DND-41 (cell line): ENCODE measurements at regions not wholly inside any gene's neighbourhood (a gene's known extent, or its start where the extent isn't known, plus 50 kb on each side); places are given as distances from the start of the nearest gene placed in this dataset.

ENCODE experiments used
- EZH2 ChIP-seq: IDR thresholded peaks from 3 replicates; pipeline ENCODE4 v1.6.1; 2012; ENCODE audit warnings: borderline replicate concordance, low read depth, mild to moderate bottlenecking, moderate library complexity, low read length, inconsistent platforms; ENCODE audit not compliant: severe bottlenecking
- TF ChIP-seq, protein P1 (sequence below): IDR thresholded peaks from 2 replicates; pipeline ENCODE4 v1.5.1; 2012; ENCODE audit warnings: borderline replicate concordance, low read length, moderate library complexity, mild to moderate bottlenecking; ENCODE audit not compliant: poor library complexity, severe bottlenecking; ENCODE audit errors: extremely low read depth

- TF ChIP-seq, protein P1, sequence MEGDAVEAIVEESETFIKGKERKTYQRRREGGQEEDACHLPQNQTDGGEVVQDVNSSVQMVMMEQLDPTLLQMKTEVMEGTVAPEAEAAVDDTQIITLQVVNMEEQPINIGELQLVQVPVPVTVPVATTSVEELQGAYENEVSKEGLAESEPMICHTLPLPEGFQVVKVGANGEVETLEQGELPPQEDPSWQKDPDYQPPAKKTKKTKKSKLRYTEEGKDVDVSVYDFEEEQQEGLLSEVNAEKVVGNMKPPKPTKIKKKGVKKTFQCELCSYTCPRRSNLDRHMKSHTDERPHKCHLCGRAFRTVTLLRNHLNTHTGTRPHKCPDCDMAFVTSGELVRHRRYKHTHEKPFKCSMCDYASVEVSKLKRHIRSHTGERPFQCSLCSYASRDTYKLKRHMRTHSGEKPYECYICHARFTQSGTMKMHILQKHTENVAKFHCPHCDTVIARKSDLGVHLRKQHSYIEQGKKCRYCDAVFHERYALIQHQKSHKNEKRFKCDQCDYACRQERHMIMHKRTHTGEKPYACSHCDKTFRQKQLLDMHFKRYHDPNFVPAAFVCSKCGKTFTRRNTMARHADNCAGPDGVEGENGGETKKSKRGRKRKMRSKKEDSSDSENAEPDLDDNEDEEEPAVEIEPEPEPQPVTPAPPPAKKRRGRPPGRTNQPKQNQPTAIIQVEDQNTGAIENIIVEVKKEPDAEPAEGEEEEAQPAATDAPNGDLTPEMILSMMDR, result no peak
- TF ChIP-seq EZH2, result no peak
These were observed 871.9 kb upstream of the GBE1 start for GRCh38 chr3:82633319-82633718.
